Ramos (cell line): ENCODE measurements at regions not wholly inside any gene's neighbourhood (a gene's known extent, or its start where the extent isn't known, plus 50 kb on each side); places are given as distances from the start of the nearest gene placed in this dataset.
"Not testable (repeated sequence)": the region's sequence is repeated elsewhere in the genome, so short reads cannot be mapped to it uniquely, and the experiment has no call there.

Experiments used
- in situ Hi-C: fragments of 300-500 bp; cut with MboI; formaldehyde crosslinking; loops from one replicate; pipeline ENCODE4 v1.14.3; 2022; ENCODE audit warnings: low sequenced_read_pairs; ENCODE audit not compliant: unreplicated experiment

- in situ Hi-C loops = loop anchor here (10.0 to 25.0 kb wide), 2 partner anchors 269 to 1633 kb away; partner anchors contain the start of genes EPC1 and MAP3K8
These were observed 74.6 kb upstream of the LYZL2 start for GRCh38 chr10:30704026-30704600.

GRCh38 chr10:30703446-30703845 lies 73.9 kb upstream of the LYZL2 start:
- in situ Hi-C loops = loop anchor here (10.0 to 25.0 kb wide), 2 partner anchors 269 to 1634 kb away; partner anchors contain the start of genes EPC1 and MAP3K8

GRCh38 chr10:30702860-30703259 lies 73.3 kb upstream of the LYZL2 start:
- in situ Hi-C loops = loop anchor here (10.0 to 25.0 kb wide), 2 partner anchors 268 to 1634 kb away; partner anchors contain the start of genes EPC1 and MAP3K8

GRCh38 chr10:30701451-30702173 lies 72.1 kb upstream of the LYZL2 start:
- in situ Hi-C loops = loop anchor here (10.0 to 25.0 kb wide), 2 partner anchors 267 to 1636 kb away; partner anchors contain the start of genes EPC1 and MAP3K8

- in situ Hi-C loops = no loop called here
These were observed 68.3 kb upstream of the LYZL2 start for GRCh38 chr10:30697806-30698205.

GRCh38 chr10:30697221-30697620 lies 67.7 kb upstream of the LYZL2 start:
- in situ Hi-C loops = not testable (repeated sequence)

- in situ Hi-C loops = not testable (repeated sequence)
These were observed 67.0 kb upstream of the LYZL2 start for GRCh38 chr10:30696416-30697185.

GRCh38 chr10:30695481-30696236 lies 66.1 kb upstream of the LYZL2 start:
- in situ Hi-C loops = not testable (repeated sequence)

GRCh38 chr10:30694518-30695228 lies 65.1 kb upstream of the LYZL2 start:
- in situ Hi-C loops = no loop called here

- in situ Hi-C loops = no loop called here
These were observed 62.1 kb upstream of the LYZL2 start for GRCh38 chr10:30691639-30692015.

- in situ Hi-C loops = not testable (repeated sequence)
These were observed 61.5 kb upstream of the LYZL2 start for GRCh38 chr10:30690948-30691638.

GRCh38 chr10:30688456-30688855 lies 58.9 kb upstream of the LYZL2 start:
- in situ Hi-C loops = no loop called here

- in situ Hi-C loops = no loop called here
These were observed 58.2 kb upstream of the LYZL2 start for GRCh38 chr10:30687698-30688213.

GRCh38 chr10:30686708-30687107 lies 57.2 kb upstream of the LYZL2 start:
- in situ Hi-C loops = no loop called here

- in situ Hi-C loops = no loop called here
These were observed 53.9 kb upstream of the LYZL2 start for GRCh38 chr10:30683496-30683895.

- in situ Hi-C loops = not testable (repeated sequence)
These were observed 53.0 kb upstream of the LYZL2 start for GRCh38 chr10:30682377-30683199.

- in situ Hi-C loops = no loop called here
These were observed 51.4 kb upstream of the LYZL2 start for GRCh38 chr10:30680908-30681307.
